ENCODE measurements at regions not wholly inside any gene's neighbourhood (a gene's known extent, or its start where the extent isn't known, plus 50 kb on each side); places are given as distances from the start of the nearest gene placed in this dataset.

GRCh38 chr4:104811727-104812126, 317.0 kb upstream of the CXXC4 start:
- no peak for DNase-seq

- no peak for DNase-seq
Measured at GRCh38 chr4:104815665-104816064, 321.0 kb upstream of the CXXC4 start.

DNA sequence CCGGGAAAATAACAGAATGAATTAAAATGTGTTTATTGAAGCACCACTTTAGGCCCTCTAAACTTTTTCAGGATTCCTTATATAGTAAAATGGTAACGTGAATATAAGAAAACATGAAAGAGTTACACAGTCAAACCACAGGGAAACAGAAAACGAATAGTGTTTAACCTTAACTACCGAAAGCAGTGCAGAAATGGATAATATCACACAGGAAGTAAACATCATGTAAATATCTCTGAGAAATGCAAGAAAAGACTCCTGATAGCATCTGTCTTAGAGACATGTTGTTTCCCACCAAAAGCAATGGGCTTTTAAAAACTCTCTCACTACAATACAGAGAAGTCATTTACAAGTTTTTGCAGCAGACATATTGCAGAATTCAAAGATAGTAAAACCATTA, 323.9 kb upstream of the CXXC4 start:
- DNase-seq: no peak

DNA sequence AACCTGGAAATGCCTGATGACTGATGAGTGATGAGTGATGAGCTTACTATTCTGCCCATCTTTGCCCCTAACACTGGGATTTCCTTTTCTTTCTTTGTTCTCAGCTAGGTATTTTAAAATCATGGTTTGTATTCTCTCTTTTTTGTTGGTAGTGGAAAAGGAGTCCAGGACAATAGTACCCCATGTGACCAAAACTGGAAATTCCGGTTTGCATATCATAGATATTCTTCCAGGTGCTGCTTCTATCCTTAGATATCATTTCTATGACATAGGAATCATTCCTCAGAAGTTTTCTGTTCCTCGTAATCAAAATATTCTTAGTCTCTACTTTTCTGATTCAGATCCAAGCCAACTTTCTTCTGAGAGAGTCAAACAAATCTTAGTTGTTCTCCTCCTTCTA, 320.5 kb upstream of the TET2 start:
- DNase-seq: peak in 1 of 3 experiments; percentile 43

- DNase-seq: no peak
Measured at GRCh38 chr4:104829761-104830160, 316.9 kb upstream of the TET2 start.

GRCh38 chr4:104848597-104849225, 298.0 kb upstream of the TET2 start:
- DNase-seq: no peak

DNA sequence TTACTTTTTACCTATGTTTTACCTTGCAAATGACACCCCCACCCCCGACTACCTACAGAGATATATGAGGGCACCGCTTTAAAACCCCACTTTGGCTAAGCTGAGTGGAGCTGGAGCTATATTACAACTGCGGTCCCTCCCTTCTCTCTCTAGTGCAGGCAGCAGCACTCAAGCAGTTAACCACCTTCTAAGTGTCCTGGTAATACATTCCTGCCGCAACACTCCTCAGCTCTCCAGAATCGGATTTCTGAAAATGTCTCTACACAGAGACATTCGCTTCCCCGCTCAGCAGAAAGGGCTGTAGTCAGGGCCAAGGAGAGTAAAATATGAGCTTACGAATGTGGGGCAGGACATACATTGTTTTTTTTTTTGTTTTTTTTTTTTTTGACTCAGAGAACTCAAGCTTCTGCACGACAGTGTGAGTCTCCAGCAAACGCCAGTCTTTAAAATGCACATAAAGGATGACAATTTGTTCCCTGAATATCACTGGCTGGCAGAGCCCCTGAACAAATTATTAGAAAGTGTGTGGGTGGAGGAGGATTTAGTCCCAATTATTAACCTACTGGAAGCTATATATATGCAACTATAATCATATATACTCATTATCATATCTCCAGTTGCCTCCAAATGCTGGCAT, 287.0 kb upstream of the TET2 start:
- no peak for DNase-seq

DNA sequence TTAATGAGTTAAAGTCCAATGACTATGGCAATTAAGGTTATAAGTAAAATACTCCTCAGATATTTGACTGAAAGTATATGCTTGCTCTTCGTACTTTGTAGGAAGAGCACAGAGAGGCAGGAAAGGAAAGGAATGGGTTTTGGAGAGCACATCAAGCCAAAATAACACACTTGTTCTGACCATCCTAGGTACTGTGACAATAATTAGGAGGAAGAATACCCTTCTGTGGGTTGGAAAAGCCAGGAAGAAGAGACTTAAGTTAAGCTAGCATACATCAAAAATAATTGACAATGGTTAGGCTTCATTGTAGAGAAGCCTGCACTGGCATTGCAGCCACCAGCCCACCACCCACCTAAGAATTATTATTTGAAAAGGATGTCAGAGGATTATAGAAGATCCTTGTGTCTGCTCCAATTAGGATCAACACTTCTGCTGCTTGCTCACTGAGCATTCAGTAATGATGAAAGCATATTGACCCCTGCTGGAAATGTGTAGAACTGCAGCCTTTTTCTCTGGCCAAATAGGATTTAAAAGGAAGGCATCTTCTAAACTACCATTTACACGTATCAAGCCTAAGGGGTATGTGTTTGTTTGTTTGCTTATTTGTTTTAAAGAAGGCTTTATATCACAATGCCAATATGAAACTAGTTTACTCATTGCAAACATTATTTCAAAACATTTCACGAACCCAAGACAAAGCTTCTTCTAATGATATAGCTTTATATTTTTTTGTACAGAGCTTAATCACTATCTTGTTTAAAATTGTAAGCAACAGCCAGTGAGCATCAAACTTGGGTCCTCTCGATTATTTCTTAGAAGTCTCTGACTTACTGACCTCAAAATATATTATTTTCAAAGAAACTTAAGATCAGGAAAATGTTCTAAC, 286.2 kb upstream of the TET2 start:
- DNase-seq: peak; percentile 75 to 92 (median 80)

DNA sequence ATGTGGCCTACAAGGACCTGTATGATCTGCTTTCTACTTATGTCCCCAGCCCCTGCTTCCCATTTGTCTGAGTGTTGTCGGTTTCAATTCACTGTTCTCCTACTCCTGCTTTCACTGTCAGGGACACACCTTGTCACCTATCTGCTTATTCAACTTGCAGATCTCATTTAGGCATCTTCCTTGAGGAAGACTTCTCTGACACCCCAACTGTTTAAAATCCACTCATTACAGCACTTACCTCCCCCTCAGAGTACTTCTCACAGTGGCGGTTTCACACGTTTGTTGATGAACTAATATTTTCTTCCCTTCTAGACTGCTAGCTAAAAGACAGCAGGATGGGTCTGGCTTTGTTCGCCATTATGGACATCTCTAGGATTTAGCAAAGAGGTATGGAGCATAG, 279.9 kb upstream of the TET2 start:
- peak in 1 of 3 experiments; percentile 4 for DNase-seq

DNA sequence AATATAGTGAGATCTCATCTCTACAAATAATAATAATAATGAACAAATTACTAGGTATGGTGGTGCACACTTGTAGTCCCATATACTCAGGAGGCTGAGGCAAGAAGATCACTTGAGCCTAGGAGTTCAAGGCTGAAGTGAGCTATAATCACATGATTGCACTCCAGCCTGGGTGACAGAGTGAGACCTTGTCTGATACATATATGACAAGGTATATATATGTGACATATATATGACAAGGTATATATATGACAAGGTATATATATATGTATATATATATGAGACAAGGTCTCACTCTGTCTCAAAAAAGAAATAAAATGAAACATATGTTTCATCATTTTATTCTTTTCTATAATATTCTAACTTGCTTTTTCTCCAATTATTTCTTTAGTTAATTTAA, 278.1 kb upstream of the TET2 start:
- no peak for DNase-seq

DNA sequence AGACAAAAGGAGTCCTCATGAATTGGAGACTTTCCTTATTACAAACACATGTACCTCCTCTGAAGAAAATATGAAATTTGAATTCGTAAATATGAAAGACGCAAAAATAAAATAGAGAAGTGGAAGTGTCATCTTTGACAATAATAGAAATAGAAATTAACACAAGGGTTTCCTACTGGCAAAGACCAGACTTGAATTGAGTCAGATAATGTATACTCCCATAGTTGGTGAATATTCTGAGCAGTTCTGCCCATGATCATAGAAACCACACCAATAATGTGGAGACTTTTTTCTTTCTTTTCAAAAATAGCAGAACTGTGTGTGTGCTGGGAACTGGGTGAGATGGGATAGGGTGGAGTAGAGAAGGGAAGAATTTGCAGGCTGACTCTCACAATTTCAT, 277.7 kb upstream of the TET2 start:
- no peak for DNase-seq

DNA sequence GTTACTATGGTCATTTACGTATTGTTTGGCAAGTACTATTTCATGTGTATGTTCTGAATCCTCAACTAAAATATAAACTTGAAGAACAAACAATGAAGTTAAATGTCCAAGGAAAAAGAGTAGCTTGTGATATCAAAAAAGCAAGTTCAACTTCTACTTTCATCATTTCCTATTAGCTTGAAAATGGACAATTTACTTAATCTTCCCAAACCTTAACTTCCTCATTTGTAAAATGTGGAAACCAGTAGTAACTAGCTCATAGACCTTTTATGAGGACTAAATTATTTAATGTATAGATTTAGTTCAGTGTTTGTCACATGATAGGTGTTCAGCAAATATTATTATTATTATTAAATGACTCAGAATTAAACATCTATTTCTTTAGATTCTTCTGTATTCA, 276.8 kb upstream of the TET2 start:
- DNase-seq: no peak

GRCh38 chr4:104870495-104871233, 276.0 kb upstream of the TET2 start:
- peak in 1 of 3 experiments; percentile 33 for DNase-seq

GRCh38 chr4:104878936-104879335, 267.7 kb upstream of the TET2 start:
- no peak for DNase-seq

GRCh38 chr4:104879367-104879766, 267.3 kb upstream of the TET2 start:
- no peak for DNase-seq

- DNase-seq: no peak
Measured at GRCh38 chr4:104879854-104880253, 266.8 kb upstream of the TET2 start.

DNA sequence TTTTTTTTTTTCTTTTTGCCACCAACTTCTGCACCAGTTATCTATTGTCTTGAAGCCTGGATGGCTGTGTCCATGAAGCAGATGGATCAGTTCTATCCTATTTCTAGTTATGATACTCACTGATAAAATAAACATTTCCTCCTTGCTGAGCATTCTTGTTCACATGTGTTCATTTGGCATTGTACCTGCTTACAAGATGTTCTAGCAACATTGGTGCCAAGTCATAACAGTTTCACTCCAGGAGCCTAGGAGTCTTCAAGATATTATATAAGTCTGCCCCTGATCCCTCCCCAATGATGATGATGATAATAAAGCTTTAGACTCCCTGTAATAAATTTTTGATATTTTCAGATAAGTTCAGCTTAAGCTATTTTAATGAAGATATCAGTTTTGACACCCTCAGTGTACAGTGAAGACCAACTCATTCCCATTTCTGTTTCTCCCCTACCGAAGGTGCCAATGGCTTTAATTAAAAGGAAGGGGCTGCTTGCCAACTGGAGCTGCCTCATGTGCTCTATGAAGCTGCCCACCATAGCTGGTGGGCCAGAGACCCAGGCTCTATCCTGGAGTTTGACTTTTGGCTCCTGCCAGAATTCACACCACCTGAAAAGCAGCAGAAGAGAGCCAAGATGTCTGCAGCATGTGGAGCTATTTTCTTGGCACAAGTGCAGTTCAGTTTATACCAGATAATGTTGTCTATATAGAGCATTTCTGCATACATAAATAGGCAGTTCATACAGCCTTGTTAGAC, 265.4 kb upstream of the TET2 start:
- DNase-seq: no peak

DNA sequence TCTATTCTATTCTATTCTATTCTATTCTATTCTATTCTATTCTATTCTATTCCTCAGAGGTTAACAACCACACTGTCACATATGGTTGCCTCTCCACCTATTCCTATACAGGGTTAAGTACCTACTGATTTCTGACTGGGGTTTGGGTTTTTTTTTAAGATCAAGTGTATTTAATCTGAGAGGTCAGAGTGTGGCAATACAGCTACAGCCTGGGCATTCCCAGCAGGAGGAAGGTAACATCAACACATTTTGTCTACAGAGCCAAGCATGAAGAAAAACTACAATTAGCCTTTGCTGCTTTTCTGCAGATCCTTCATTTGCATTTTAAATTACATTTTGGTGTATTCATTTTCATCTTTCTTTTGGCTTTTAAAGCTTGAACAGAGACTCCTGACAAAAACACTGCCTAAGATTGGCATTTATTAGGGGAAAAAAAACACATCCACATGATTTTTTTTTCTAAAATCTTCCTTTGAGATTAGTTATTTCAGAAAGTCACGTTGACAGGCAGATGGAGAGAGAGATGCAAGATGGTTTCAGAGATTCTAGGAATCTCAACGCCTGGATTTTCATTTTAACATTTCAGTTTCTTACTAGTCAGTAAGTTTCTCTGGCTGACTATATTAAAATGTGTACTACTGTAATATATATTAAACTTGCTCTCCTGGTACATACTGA, 255.9 kb upstream of the TET2 start:
- DNase-seq: peak in 1 of 3 experiments; percentile 14

- peak in 2 of 3 experiments; percentile 16 to 52 for DNase-seq
Measured at GRCh38 chr4:104896660-104897645, 249.7 kb upstream of the TET2 start.

DNA sequence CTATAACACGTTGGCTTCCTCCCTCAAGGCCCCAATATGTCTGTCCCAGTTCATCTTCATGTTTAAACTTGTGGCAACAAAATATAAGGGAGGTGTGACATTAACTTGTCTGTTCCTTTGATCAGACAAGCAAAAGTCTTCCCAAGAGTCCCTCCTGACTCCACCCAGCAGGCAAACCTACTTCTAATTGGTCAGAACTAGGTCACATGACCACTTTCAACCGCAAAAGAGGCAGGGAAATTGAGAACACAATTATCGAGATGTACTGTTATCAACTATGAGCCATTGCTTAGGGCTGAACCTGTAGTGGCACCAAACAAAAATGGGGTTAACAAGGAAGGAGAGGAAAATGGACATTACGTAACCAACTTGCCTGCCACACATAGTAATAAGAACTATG, 246.8 kb upstream of the TET2 start:
- no peak for DNase-seq
